ENCODE measurements at regions not wholly inside any gene's neighbourhood (a gene's known extent, or its start where the extent isn't known, plus 50 kb on each side); places are given as distances from the start of the nearest gene placed in this dataset.

- DNase-seq: no peak
Measured at GRCh38 chr4:119743644-119744043, 115.0 kb upstream of the PDE5A start.

- DNase-seq: no peak
Measured at GRCh38 chr4:119739796-119740195, 111.2 kb upstream of the PDE5A start.

- DNase-seq: no peak
Measured at GRCh38 chr4:119738901-119739300, 110.3 kb upstream of the PDE5A start.

- DNase-seq: no peak
Measured at GRCh38 chr4:119736559-119736958, 108.0 kb upstream of the PDE5A start.

GRCh38 chr4:119735165-119735651, 106.6 kb upstream of the PDE5A start:
- no peak for DNase-seq

GRCh38 chr4:119733431-119733830, 104.8 kb upstream of the PDE5A start:
- no peak for DNase-seq

GRCh38 chr4:119731778-119732177, 103.2 kb upstream of the PDE5A start:
- no peak for DNase-seq

GRCh38 chr4:119731146-119731742, 102.6 kb upstream of the PDE5A start:
- DNase-seq: no peak

- no peak for DNase-seq
Measured at GRCh38 chr4:119730671-119730950, 102.0 kb upstream of the PDE5A start.

GRCh38 chr4:119729835-119730670, 101.4 kb upstream of the PDE5A start:
- DNase-seq: no peak

- no peak for DNase-seq
Measured at GRCh38 chr4:119728692-119729593, 100.3 kb upstream of the PDE5A start.

GRCh38 chr4:119728185-119728584, 99.6 kb upstream of the PDE5A start:
- no peak for DNase-seq

GRCh38 chr4:119726505-119726904, 97.9 kb upstream of the PDE5A start:
- no peak for DNase-seq

- DNase-seq: no peak
Measured at GRCh38 chr4:119725688-119726330, 97.2 kb upstream of the PDE5A start.

- no peak for DNase-seq
Measured at GRCh38 chr4:119725011-119725410, 96.4 kb upstream of the PDE5A start.

GRCh38 chr4:119722670-119723069, 94.1 kb upstream of the PDE5A start:
- no peak for DNase-seq

- DNase-seq: no peak
Measured at GRCh38 chr4:119721878-119722277, 93.3 kb upstream of the PDE5A start.

GRCh38 chr4:119715490-119716445, 87.2 kb upstream of the PDE5A start:
- no peak for DNase-seq

- DNase-seq: no peak
Measured at GRCh38 chr4:119709418-119709817, 80.8 kb upstream of the PDE5A start.

- DNase-seq: no peak
Measured at GRCh38 chr4:119707336-119707735, 78.7 kb upstream of the PDE5A start.

GRCh38 chr4:119706804-119707203, 78.2 kb upstream of the PDE5A start:
- DNase-seq: no peak

GRCh38 chr4:119697887-119698393, 69.3 kb upstream of the PDE5A start:
- DNase-seq: no peak
